SIG-M5 treated with dmso at 0.1 percent for 504 hours (cell line): ENCODE measurements at regions not wholly inside any gene's neighbourhood (a gene's known extent, or its start where the extent isn't known, plus 50 kb on each side); places are given as distances from the start of the nearest gene placed in this dataset.

ENCODE experiments used
- DNase-seq: peaks from one replicate; lab custom pipeline; 2025; ENCODE audit not compliant: unreplicated experiment; lab: John Stamatoyannopoulos, UW

GRCh38 chr6:163943607-163944385 is 529.3 kb downstream of the QKI start:
- DNase-seq = no peak

- DNase-seq = no peak
These were observed 528.3 kb downstream of the QKI start for GRCh38 chr6:163942790-163943189.

GRCh38 chr6:163941624-163941976 is 527.1 kb downstream of the QKI start:
- no peak for DNase-seq

GRCh38 chr6:163940705-163941623 is 526.4 kb downstream of the QKI start:
- DNase-seq = no peak

- DNase-seq = no peak
These were observed 522.6 kb downstream of the QKI start for GRCh38 chr6:163937071-163937470.

- no peak for DNase-seq
These were observed 520.7 kb downstream of the QKI start for GRCh38 chr6:163935158-163935762.

GRCh38 chr6:163930012-163930411 is 515.5 kb downstream of the QKI start:
- no peak for DNase-seq

GRCh38 chr6:163929538-163929937 is 515.0 kb downstream of the QKI start:
- no peak for DNase-seq

GRCh38 chr6:163926642-163927041 is 512.1 kb downstream of the QKI start:
- no peak for DNase-seq

- no peak for DNase-seq
These were observed 511.3 kb downstream of the QKI start for GRCh38 chr6:163925839-163926238.

- DNase-seq = no peak
These were observed 509.3 kb downstream of the QKI start for GRCh38 chr6:163923658-163924411.

GRCh38 chr6:163922562-163922961 is 508.0 kb downstream of the QKI start:
- no peak for DNase-seq

GRCh38 chr6:163919652-163920051 is 505.1 kb downstream of the QKI start:
- DNase-seq = no peak

GRCh38 chr6:163916315-163917081 is 502.0 kb downstream of the QKI start:
- DNase-seq = no peak

- DNase-seq = no peak
These were observed 500.6 kb downstream of the QKI start for GRCh38 chr6:163915131-163915530.

GRCh38 chr6:163913045-163913444 is 498.5 kb downstream of the QKI start:
- no peak for DNase-seq

GRCh38 chr6:163906006-163906710 is 491.6 kb downstream of the QKI start:
- DNase-seq = no peak

- DNase-seq = no peak
These were observed 489.7 kb downstream of the QKI start for GRCh38 chr6:163904186-163904585.

- no peak for DNase-seq
These were observed 489.0 kb downstream of the QKI start for GRCh38 chr6:163903541-163903940.

GRCh38 chr6:163902993-163903392 is 488.5 kb downstream of the QKI start:
- no peak for DNase-seq
